ENCODE measurements at regions not wholly inside any gene's neighbourhood (a gene's known extent, or its start where the extent isn't known, plus 50 kb on each side); places are given as distances from the start of the nearest gene placed in this dataset.
A peak's percentile ranks its signal among the peaks of the same experiment; 100 is the strongest.
"Not testable (repeated sequence)": the region's sequence is repeated elsewhere in the genome, so short reads cannot be mapped to it uniquely, and the experiment has no call there.

- no peak for DNase-seq
These were observed 176.3 kb upstream of the SEMA6A start for GRCh38 chr5:116750631-116751580.

DNA sequence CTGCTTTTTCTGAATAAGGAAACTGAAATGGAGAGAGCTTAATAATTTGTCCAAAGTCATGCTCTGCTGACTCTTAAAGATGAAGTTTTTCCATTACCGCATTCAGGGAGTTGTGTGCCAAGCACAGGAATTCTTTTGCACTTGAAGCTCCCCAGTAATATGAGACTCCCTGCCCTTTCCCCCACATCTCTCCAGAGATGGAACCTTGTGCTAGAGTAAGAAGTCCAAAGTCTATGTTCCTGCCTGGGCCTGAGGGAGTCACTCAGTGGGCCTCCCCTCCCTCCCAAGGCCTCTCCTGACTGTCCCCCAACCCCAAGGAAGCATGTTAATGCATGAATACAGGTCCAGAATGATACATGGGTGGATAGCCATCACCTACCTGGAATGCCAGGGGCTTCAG lies 173.3 kb upstream of the SEMA6A start:
- no peak for DNase-seq

GRCh38 chr5:116746668-116747067 lies 172.0 kb upstream of the SEMA6A start:
- DNase-seq, result no peak

- DNase-seq, result no peak
These were observed 166.1 kb upstream of the SEMA6A start for GRCh38 chr5:116740771-116741170.

DNA sequence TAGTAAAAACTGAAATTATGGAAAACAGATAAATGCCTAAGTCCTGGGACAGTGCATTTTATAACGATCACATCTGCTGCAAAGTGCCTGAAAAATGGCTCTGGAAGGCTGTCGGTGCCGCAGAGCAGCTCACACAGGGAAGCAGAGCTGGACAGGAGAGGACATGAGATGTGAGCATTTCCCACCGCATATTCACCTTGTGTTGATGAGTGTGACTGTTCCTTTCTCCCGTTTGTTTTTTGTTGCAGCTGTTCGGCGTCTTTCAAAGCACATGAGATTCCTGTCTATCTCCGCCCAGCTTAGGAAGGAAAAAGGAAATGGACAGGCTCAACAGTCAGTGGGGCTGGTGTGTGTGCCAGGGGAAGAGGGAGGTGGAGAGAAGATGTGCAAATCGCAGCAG lies 164.9 kb upstream of the SEMA6A start:
- DNase-seq, result no peak

DNA sequence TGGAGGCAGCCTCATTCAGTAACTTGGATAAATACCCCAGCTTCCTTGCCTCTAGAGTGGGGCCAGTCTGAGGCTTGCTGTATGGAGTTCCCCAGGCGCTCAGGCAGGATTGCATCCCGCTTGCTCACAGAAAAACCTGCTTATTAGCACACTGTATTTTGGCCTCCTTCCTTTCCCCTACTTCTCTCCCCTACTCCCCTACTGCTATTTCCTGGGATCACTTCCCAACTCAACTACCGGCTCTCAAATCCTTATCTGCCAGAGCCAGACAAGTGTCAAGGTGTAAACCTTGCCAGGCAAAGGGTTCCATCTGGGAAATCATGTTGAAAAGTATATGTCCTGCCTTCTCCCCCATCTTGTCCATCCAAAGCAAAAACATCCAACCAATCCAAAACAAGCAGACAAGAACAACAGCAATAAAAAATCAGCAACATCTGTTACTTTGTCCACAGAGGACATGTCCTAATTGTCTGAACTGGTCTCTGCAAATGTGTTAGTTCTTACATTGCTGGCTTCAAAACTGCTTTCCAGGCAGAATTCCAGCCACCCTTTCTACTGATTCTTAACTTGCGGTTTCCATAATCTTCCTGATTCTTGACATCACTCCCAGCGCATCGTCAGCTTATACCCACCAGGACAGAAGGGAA lies 164.1 kb upstream of the SEMA6A start:
- peak; percentile 79 for DNase-seq

DNA sequence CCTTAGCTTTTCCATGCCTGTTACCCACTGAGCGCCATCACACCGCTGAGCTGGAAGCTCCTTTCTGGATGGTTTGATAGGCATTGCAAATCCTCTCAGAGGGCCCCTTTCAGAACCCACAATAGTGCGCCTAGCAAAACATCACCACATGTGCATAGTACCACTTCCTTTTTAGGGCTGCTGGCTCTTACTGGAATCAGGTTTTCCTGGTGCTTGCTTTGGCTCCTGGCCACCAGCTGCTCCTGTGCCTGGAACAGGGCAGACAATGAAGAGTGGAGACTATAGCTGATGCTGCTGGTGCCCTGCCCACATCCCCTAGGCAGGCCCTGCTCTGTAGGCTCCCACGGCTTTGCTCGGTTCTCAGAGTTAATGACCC lies 163.6 kb upstream of the SEMA6A start:
- DNase-seq, result no peak

DNA sequence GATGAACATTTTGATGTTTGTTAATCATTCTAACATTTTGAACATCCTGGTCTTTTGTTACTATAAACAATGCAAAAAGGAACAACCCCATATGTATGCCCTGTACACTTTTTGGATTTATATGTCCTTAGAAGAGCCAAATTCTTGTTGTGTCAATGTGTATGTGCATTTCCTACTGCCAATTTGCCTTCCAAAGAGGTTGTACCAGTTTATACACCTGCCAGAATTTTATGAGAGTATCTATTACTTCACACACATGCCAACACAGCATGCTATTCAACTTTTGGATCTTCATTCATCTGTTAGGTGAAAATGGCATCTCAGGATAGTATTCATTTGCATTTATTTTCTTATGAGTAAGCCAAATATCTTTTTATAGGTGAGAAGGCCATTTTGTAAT lies 162.0 kb upstream of the SEMA6A start:
- DNase-seq, result no peak

GRCh38 chr5:116733991-116734975 lies 159.7 kb upstream of the SEMA6A start:
- peak; percentile 85 for DNase-seq

DNA sequence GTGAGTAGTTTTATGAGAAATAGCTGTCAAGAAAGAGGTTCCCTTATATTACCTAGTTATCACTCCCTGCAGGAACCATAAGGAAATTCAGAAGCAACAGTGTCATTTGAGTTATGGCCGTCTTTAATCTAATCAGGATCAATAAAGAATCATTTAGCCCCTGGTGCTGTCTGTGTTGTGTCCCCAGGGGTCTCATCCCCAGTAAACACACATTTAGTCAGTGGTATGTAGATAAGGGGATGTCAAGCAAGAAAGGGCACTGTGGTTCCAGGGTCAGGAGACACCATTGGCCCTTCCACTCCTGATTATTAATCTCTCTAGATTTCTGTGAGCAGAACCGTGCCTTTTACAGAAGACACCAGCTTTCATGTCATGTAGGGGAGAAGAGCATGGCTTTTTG lies 158.0 kb upstream of the SEMA6A start:
- DNase-seq, result no peak

DNA sequence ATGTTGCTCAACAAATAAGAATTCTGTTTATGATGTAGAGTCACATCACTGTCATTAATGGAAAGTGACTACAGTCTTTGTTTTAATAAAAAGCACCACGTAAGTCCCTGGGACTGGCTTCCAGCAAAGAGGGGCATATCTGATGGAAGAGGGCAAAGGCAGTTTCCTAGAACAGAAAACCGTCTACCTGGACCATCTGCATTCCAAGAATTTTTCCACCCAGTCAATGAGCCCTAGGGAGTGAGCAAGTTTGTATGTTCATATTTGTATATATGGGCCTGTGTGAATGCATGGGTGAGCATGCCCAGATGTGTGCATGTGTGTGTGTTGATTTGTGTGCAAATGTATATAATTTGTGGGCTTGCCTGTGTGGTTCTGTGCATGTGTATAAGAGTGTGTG lies 156.8 kb upstream of the SEMA6A start:
- no peak for DNase-seq

DNA sequence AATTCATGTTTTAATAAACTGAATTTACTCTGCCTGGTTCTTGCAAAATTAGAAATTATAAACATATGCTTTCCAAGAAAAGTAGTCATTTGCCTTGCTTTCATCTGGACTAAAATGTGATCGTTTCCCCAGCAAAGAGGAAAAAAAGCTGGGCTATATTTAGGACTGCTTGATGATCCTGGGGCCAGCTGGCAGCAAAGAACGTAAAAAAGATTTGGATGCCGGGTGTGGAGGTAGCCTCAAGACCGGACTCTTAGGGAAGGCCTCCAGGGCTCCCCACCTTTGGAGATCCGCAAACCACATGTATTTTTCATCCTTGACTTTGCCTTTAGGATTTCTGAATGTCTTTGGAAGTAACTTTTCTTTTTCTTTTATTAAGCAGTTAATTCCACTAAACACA lies 156.1 kb upstream of the SEMA6A start:
- DNase-seq, result peak; percentile 72

DNA sequence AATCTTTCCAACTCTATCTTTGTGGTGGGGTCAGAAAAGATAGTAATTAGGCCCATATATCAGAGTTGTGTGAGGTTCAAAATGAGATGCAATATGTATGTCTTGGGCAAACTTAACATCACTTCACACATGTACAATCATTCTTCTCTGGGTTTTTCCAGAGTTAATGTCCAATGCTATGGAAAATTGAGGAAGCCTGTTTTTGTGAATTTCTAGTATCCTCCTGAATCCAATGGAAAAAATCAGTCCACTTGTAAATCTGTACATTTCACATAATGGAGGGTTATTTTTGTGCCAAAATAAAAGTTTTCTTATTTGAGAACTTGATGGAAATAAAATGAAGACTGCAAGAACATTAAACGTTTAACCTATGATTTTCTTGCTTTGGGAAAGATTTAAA lies 155.6 kb upstream of the SEMA6A start:
- no peak for DNase-seq

GRCh38 chr5:116727248-116727647 lies 152.6 kb upstream of the SEMA6A start:
- no peak for DNase-seq

DNA sequence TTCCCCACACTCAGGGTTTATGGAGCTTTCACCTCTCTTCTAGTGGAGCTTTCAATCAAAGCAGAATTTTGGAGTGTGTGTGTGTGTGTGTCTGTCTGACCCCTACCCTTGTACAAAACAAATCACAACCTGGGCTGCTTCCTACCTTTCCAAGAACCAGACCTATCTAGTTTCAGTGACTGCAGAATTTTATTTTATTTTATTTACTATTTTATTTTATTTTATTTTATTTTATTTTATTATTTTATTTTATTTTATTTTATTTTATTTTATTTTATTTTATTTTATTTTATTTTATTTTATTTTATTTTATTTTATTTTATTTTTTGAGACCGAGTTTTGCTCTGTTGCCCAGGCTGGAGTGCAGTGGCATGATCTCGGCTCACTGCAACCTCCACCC lies 151.6 kb upstream of the SEMA6A start:
- DNase-seq, result not testable (repeated sequence)

- DNase-seq, result no peak
These were observed 150.3 kb upstream of the SEMA6A start for GRCh38 chr5:116724971-116725370.

DNA sequence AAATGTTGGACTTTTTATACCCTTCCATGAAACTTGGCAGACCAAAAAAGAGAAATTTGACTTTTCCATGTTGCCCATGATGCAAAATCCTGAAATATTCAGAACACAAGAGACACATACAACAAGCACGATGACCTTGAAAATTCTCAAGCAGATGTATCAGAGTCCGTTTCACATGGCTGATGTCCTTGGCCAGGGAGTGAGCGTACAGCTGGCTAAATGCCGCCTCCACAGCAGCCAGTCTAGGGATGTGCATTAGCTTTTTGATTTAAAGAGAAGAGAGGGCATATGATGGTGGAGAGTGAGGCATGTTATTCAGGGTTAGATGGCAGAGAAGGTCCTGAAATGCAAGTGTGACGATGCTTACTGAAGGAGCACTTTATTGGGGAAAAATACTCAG lies 148.0 kb upstream of the SEMA6A start:
- DNase-seq, result no peak

- no peak for DNase-seq
These were observed 144.5 kb upstream of the SEMA6A start for GRCh38 chr5:116719106-116719505.

DNA sequence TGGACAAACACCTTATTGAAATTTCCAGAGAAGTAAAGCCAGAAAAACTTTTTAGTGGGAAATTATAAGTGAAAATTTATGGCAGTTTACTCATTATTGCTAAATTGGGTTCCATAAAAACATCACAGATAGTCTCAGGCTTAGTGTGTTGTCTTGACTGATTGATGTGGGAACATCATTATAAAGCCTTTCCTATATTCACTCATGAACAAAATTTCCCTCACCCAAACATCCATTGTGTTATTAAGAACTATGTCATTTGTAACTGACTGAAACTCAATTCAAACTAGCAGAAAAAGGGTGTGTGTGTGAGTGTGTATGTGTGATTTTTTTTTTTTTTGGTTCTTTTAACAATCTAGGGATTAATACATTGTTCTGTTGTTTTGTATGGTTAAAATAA lies 143.7 kb upstream of the SEMA6A start:
- no peak for DNase-seq

DNA sequence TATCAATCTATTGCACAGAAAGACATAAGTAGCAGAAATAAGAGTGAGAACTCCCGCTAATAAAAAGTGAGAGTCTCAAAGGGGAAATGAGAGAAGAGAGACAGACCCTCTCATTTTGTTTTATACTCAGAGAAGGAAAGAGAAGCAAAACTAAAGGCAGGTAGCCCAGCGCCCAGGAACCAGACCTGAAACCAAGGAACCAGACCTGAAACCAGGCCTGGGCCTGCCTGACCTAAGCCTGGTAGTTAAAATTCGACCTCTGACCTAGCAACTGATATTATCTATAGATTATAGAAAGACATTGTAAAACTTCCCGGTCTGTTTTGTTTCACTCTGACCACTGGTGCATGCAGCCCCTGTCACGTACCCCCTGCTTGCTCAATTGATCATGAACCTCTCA lies 134.5 kb upstream of the SEMA6A start:
- DNase-seq, result no peak

- DNase-seq, result not testable (repeated sequence)
These were observed 130.5 kb upstream of the SEMA6A start for GRCh38 chr5:116705121-116705519.

GRCh38 chr5:116703941-116704340 lies 129.3 kb upstream of the SEMA6A start:
- no peak for DNase-seq

- no peak for DNase-seq
These were observed 128.7 kb upstream of the SEMA6A start for GRCh38 chr5:116703328-116703727.

All from left hindlimb (tissue), 1 donor.